OCI-LY3 (cell line): ENCODE measurements at regions not wholly inside any gene's neighbourhood (a gene's known extent, or its start where the extent isn't known, plus 50 kb on each side); places are given as distances from the start of the nearest gene placed in this dataset.

Experiments used
- H2AFZ ChIP-seq: fragments of 200-600, 300-600 bp; shearing (Covaris generic); 2 replicates; pipeline ENCODE4 v1.6.0; 2014; ENCODE audit warnings: antibody characterized with exemption, low read depth, low read length
- H3K27ac ChIP-seq: fragments of 200-600, 300-600 bp; sonication (generic); 2 replicates; pipeline ENCODE4 v1.5.1; 2014; ENCODE audit warnings: mild to moderate bottlenecking, low read length, moderate library complexity, mixed read lengths
- H3K27me3 ChIP-seq: fragments of 200-600, 300-600 bp; sonication (generic); 2 replicates; pipeline ENCODE4 v1.6.1; 2014; ENCODE audit warnings: low read depth, low read length, mixed read lengths
- H3K36me3 ChIP-seq: fragments of 200-600, 300-600 bp; sonication (generic); replicated peaks from 2 replicates; pipeline ENCODE3; 2014; ENCODE audit warnings: low read depth, low read length, mixed read lengths
- H3K4me1 ChIP-seq: fragments of 300-600, 200-600 bp; sonication (generic); 2 replicates; pipeline ENCODE4 v1.6.1; 2014; ENCODE audit warnings: low read length, mixed read lengths
- H3K4me2 ChIP-seq: fragments of 200-600, 300-600 bp; sonication (generic); 2 replicates; pipeline ENCODE4 v1.6.1; 2014; ENCODE audit warnings: low read length, mixed read lengths
- H3K4me3 ChIP-seq: fragments of 300-600, 200-600 bp; sonication (generic); 2 replicates; pipeline ENCODE4 v1.5.1; 2014; ENCODE audit warnings: antibody characterized with exemption, mild to moderate bottlenecking, low read length, moderate library complexity
- H3K79me2 ChIP-seq: fragments of 300-600, 200-600 bp; shearing (Covaris generic); 2 replicates; pipeline ENCODE4 v1.6.1; 2014; ENCODE audit warnings: mild to moderate bottlenecking, low read length, mixed read lengths
- H3K9ac ChIP-seq: fragments of 300-600, 200-600 bp; shearing (Covaris generic); 2 replicates; pipeline ENCODE4 v1.6.0; 2014; ENCODE audit warnings: mild to moderate bottlenecking, low read length, moderate library complexity
- H3K9me3 ChIP-seq: fragments of 200-600, 300-600 bp; shearing (Covaris generic); 2 replicates; pipeline ENCODE4 v1.6.1; 2014; ENCODE audit warnings: low read length, mixed read lengths; ENCODE audit not compliant: insufficient read depth
- H4K20me1 ChIP-seq: fragments of 200-600, 300-600 bp; sonication (generic); 2 replicates; pipeline ENCODE4 v1.6.1; 2016; ENCODE audit warnings: low read length, mixed read lengths; ENCODE audit not compliant: insufficient read depth
- CTCF ChIP-seq: fragments of 200-600, 300-600 bp; sonication (generic); IDR thresholded peaks from 2 replicates; pipeline ENCODE4 v1.5.1; 2014; ENCODE audit warnings: antibody characterized with exemption, low read length, low read depth
- EZH2phosphoT487 ChIP-seq: fragments of 200-600 bp; shearing (Covaris generic); IDR thresholded peaks from 2 replicates; pipeline ENCODE4 v1.6.1; 2018; ENCODE audit warnings: antibody characterized with exemption, mixed run types, low read depth

- H2AFZ ChIP-seq: no peak overlapping the region
These were observed 506.0 kb upstream of the FMR1 start for GRCh38 chrX:147405764-147406163.

GRCh38 chrX:147403040-147403439, 508.7 kb upstream of the FMR1 start:
- H3K9ac ChIP-seq: no peak overlapping the region
- no peaks in the 10 kb centered on the region for H3K36me3 ChIP-seq
- TF ChIP-seq CTCF: no peak
- no peak for TF ChIP-seq EZH2phosphoT487
- H3K9me3 ChIP-seq: no peaks in the 10 kb centered on the region
- no peaks in the 10 kb centered on the region for H4K20me1 ChIP-seq
- H3K79me2 ChIP-seq: no peaks in the 10 kb centered on the region
- H3K4me1 ChIP-seq: no peaks in the 10 kb centered on the region
- no peak overlapping the region for H3K27ac ChIP-seq
- H2AFZ ChIP-seq: no peak overlapping the region
- H3K27me3 ChIP-seq: no peaks in the 10 kb centered on the region
- no peak overlapping the region for H3K4me3 ChIP-seq
- no peak overlapping the region for H3K4me2 ChIP-seq

More at GRCh38 chrX:147405764-147406163, 506.0 kb upstream of the FMR1 start:
- Histone ChIP-seq H3K9ac (no peak overlapping the region), H3K27me3 (no peaks in the 10 kb centered on the region), H3K79me2 (no peaks in the 10 kb centered on the region), H3K4me1 (no peaks in the 10 kb centered on the region), H3K36me3 (no peaks in the 10 kb centered on the region), H4K20me1 (no peaks in the 10 kb centered on the region), H3K4me2 (no peak overlapping the region), H3K27ac (no peak overlapping the region), H3K4me3 (no peak overlapping the region), H3K9me3 (no peaks in the 10 kb centered on the region)
- TF ChIP-seq CTCF: no peak
- TF ChIP-seq EZH2phosphoT487: no peak

GRCh38 chrX:147378767-147379166, 533.0 kb upstream of the FMR1 start:
- no peak overlapping the region for H3K4me3 ChIP-seq
- no peak for TF ChIP-seq EZH2phosphoT487
- TF ChIP-seq CTCF: no peak

GRCh38 chrX:147377728-147378127, 534.0 kb upstream of the FMR1 start:
- Histone ChIP-seq H3K27ac (no peak overlapping the region), H3K4me3 (no peak overlapping the region), H3K4me1 (peaks cover 14% of the 10 kb centered on the region), H3K27me3 (no peaks in the 10 kb centered on the region), H4K20me1 (no peaks in the 10 kb centered on the region), H3K4me2 (no peak overlapping the region), H3K36me3 (no peaks in the 10 kb centered on the region), H2AFZ (no peak overlapping the region), H3K9ac (no peak overlapping the region), H3K79me2 (no peaks in the 10 kb centered on the region), H3K9me3 (no peaks in the 10 kb centered on the region)
- TF ChIP-seq CTCF (no peak), EZH2phosphoT487 (no peak)

More at GRCh38 chrX:147378767-147379166, 533.0 kb upstream of the FMR1 start:
- Histone ChIP-seq H3K9me3 (no peaks in the 10 kb centered on the region), H3K9ac (no peak overlapping the region), H3K4me1 (peaks cover 14% of the 10 kb centered on the region), H3K79me2 (no peaks in the 10 kb centered on the region), H3K27ac (no peak overlapping the region), H3K27me3 (no peaks in the 10 kb centered on the region), H4K20me1 (no peaks in the 10 kb centered on the region), H3K36me3 (no peaks in the 10 kb centered on the region), H3K4me2 (no peak overlapping the region), H2AFZ (no peak overlapping the region)
